DND-41 (cell line): ENCODE measurements at regions not wholly inside any gene's neighbourhood (a gene's known extent, or its start where the extent isn't known, plus 50 kb on each side); places are given as distances from the start of the nearest gene placed in this dataset.

Experiments
- ATAC-seq: fragments of 200-7000 bp; cut with Tn5 transposase; 3 replicates; pipeline ENCODE4 v1.9.1; 2021; ENCODE audit warnings: low read depth; ENCODE audit not compliant: insufficient read depth
- DNase-seq: peaks from one replicate; pipeline ENCODE4 v3.0.0-alpha.2; 2020
- H2AFZ ChIP-seq: 2 replicates; pipeline ENCODE4 v1.6.0; 2012; ENCODE audit warnings: low read depth, low read length
- H3K27ac ChIP-seq: 2 replicates; pipeline ENCODE4 v1.5.1; 2012; ENCODE audit warnings: low read length, inconsistent platforms
- H3K27me3 ChIP-seq: fragments of 200-600 bp; sonication (generic); 2 replicates; pipeline ENCODE4 v1.6.0; 2012; ENCODE audit warnings: low read length, mild to moderate bottlenecking, inconsistent platforms; ENCODE audit not compliant: insufficient read depth, poor library complexity
- H3K36me3 ChIP-seq: 2 replicates; pipeline ENCODE4 v1.5.1; 2012; ENCODE audit warnings: low read length, inconsistent platforms; ENCODE audit not compliant: insufficient read depth
- H3K4me1 ChIP-seq: 2 replicates; pipeline ENCODE4 v1.5.1; 2012; ENCODE audit warnings: mild to moderate bottlenecking, low read length; ENCODE audit not compliant: insufficient read depth
- H3K4me2 ChIP-seq: 2 replicates; pipeline ENCODE4 v1.6.0; 2012; ENCODE audit warnings: mild to moderate bottlenecking, moderate library complexity, low read length, inconsistent platforms; ENCODE audit not compliant: insufficient read depth
- H3K4me3 ChIP-seq, 2 experiments: fragments of 200-600 bp in 1 of 2; shearing (Covaris generic) in 1 of 2; 2 replicates each; pipeline ENCODE4 v1.5.1; 2012 to 2016; ENCODE audit warnings: inconsistent platforms in 2 of 2, low read length in 2 of 2, mild to moderate bottlenecking in 2 of 2, low read depth in 1 of 2, moderate library complexity in 1 of 2
- H3K79me2 ChIP-seq: 2 replicates; pipeline ENCODE4 v1.6.0; 2012; ENCODE audit warnings: low read length, inconsistent platforms; ENCODE audit not compliant: insufficient read depth
- H3K9ac ChIP-seq: 2 replicates; pipeline ENCODE4 v1.6.0; 2012; ENCODE audit warnings: low read depth, mild to moderate bottlenecking, inconsistent platforms, low read length, moderate library complexity
- H3K9me3 ChIP-seq: 2 replicates; pipeline ENCODE4 v1.5.1; 2012; ENCODE audit warnings: low read length, moderate library complexity, mild to moderate bottlenecking, inconsistent platforms; ENCODE audit not compliant: insufficient read depth, severe bottlenecking
- H4K20me1 ChIP-seq: 2 replicates; pipeline ENCODE4 v1.6.0; 2012; ENCODE audit warnings: low read length; ENCODE audit not compliant: insufficient read depth
- CTCF ChIP-seq: IDR thresholded peaks from 2 replicates; pipeline ENCODE4 v1.5.1; 2012; ENCODE audit warnings: borderline replicate concordance, low read length, moderate library complexity, mild to moderate bottlenecking; ENCODE audit not compliant: poor library complexity, severe bottlenecking; ENCODE audit errors: extremely low read depth
- EZH2 ChIP-seq: IDR thresholded peaks from 3 replicates; pipeline ENCODE4 v1.6.1; 2012; ENCODE audit warnings: borderline replicate concordance, low read depth, mild to moderate bottlenecking, moderate library complexity, low read length, inconsistent platforms; ENCODE audit not compliant: severe bottlenecking

- Histone ChIP-seq H3K9me3 (no peaks in the 10 kb centered on the region), H3K27me3 (no peaks in the 10 kb centered on the region), H3K36me3 (no peaks in the 10 kb centered on the region), H3K4me1 (no peaks in the 10 kb centered on the region), H2AFZ (no peak overlapping the region), H3K4me3 (no peak overlapping the region), H3K27ac (no peak overlapping the region), H3K9ac (no peak overlapping the region), H3K4me2 (no peak overlapping the region), H3K79me2 (no peaks in the 10 kb centered on the region), H4K20me1 (no peaks in the 10 kb centered on the region)
- no peak for DNase-seq
- TF ChIP-seq EZH2 = no peak
- TF ChIP-seq CTCF = no peak
- ATAC-seq = no peak
These were observed 121.2 kb upstream of the PITRM1 start for GRCh38 chr10:3293581-3294431.

DNA sequence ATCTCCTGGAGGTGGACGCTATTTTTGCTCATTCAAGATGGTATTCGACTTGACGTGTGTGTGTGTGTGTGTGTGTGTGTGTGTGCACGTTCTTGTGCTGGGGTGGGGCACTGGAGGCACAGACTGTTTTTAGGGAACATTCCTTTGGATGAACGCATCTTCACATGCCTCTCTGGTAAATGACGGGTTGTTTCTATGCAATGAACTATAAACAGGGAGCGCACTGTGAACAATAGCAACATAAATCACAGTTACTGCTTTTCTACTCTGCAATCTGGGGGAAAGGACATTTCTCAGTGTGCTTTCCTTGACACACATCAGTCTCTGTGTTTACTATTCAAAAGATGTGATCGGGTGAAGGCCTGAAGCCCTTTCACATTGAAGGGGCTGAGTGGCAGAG is 120.1 kb upstream of the PITRM1 start:
- no peak overlapping the region for H3K27ac ChIP-seq
- H2AFZ ChIP-seq = no peak overlapping the region
- ATAC-seq (no peak), DNase-seq (no peak)
- H3K36me3 ChIP-seq = no peaks in the 10 kb centered on the region
- TF ChIP-seq CTCF (no peak), EZH2 (no peak)
- no peak overlapping the region for H3K4me2 ChIP-seq
- H3K4me3 ChIP-seq = no peak overlapping the region
- H3K79me2 ChIP-seq = no peaks in the 10 kb centered on the region
- no peaks in the 10 kb centered on the region for H4K20me1 ChIP-seq
- no peaks in the 10 kb centered on the region for H3K4me1 ChIP-seq
- no peaks in the 10 kb centered on the region for H3K9me3 ChIP-seq
- no peak overlapping the region for H3K9ac ChIP-seq
- H3K27me3 ChIP-seq = no peaks in the 10 kb centered on the region

DNA sequence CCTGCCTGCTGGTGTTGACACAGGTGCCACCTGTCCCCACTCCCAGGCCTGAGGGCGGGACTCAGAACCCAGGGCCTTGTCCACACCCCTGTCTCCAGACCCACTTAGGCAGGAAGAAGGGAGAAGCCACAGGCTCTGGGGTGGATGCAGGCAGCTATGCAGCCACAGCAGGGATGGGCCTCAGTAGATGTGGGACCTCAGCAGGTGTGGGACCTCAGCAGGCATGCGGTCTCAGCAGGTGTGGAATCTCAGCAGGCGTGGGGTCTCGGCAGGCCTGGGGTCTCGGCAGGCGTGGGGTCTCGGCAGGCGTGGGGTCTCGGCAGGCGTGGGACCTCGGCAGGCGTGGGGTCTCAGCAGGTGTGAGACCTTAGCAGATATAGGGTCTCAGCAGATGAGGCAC is 118.0 kb upstream of the PITRM1 start:
- Histone ChIP-seq H3K27me3 (no peaks in the 10 kb centered on the region), H3K27ac (no peak overlapping the region), H3K9me3 (no peaks in the 10 kb centered on the region), H4K20me1 (no peaks in the 10 kb centered on the region), H3K4me1 (no peaks in the 10 kb centered on the region), H3K4me2 (no peak overlapping the region), H3K4me3 (no peak overlapping the region), H3K79me2 (no peaks in the 10 kb centered on the region), H3K36me3 (no peaks in the 10 kb centered on the region), H3K9ac (no peak overlapping the region), H2AFZ (no peak overlapping the region)
- TF ChIP-seq CTCF = no peak
- ATAC-seq (no peak; the same call in 2 of the 3 replicates), DNase-seq (no peak)
